AG09309 (cell line): ENCODE measurements at regions not wholly inside any gene's neighbourhood (a gene's known extent, or its start where the extent isn't known, plus 50 kb on each side); places are given as distances from the start of the nearest gene placed in this dataset.
A peak's percentile ranks its signal among the peaks of the same experiment; 100 is the strongest.
"Not testable (repeated sequence)": the region's sequence is repeated elsewhere in the genome, so short reads cannot be mapped to it uniquely, and the experiment has no call there.

Experiments
- DNase-seq: peaks from one replicate; pipeline ENCODE4 v3.0.0-alpha.2; 2010; ENCODE audit warnings: low read depth
- H3K4me3 ChIP-seq: 2 replicates; pipeline ENCODE4 v1.5.1; 2011; ENCODE audit warnings: mild to moderate bottlenecking, low read depth, low read length, moderate library complexity; ENCODE audit not compliant: control insufficient read depth
- CTCF ChIP-seq: IDR thresholded peaks from 2 replicates; pipeline ENCODE4 v1.5.1; 2011; ENCODE audit warnings: mild to moderate bottlenecking, low read depth, low read length, inconsistent platforms; ENCODE audit not compliant: insufficient read depth, control insufficient read depth; ENCODE audit errors: missing control alignments

GRCh38 chr10:60479305-60480020, 89.8 kb upstream of the ANK3 start:
- no peak for TF ChIP-seq CTCF
- H3K4me3 ChIP-seq: no peak overlapping the region
- no peak for DNase-seq

- no peak for TF ChIP-seq CTCF
- H3K4me3 ChIP-seq: no peak overlapping the region
- no peak for DNase-seq
These were observed 86.8 kb upstream of the ANK3 start for GRCh38 chr10:60476451-60476850.

GRCh38 chr10:60473557-60473956, 83.9 kb upstream of the ANK3 start:
- no peak overlapping the region for H3K4me3 ChIP-seq
- TF ChIP-seq CTCF: no peak
- DNase-seq: no peak

GRCh38 chr10:60470091-60470490, 80.4 kb upstream of the ANK3 start:
- H3K4me3 ChIP-seq: no peak overlapping the region
- DNase-seq: no peak
- no peak for TF ChIP-seq CTCF

GRCh38 chr10:60469147-60469546, 79.5 kb upstream of the ANK3 start:
- H3K4me3 ChIP-seq, DNase-seq: not testable (repeated sequence)

GRCh38 chr10:60467202-60467546, 77.5 kb upstream of the ANK3 start:
- no peak for TF ChIP-seq CTCF
- no peak for DNase-seq
- no peak overlapping the region for H3K4me3 ChIP-seq

- peak; percentile 17 for TF ChIP-seq CTCF
- no peak overlapping the region for H3K4me3 ChIP-seq
- no peak for DNase-seq
These were observed 76.9 kb upstream of the ANK3 start for GRCh38 chr10:60466267-60467201.
